RWPE1 (cell line): ENCODE measurements at regions not wholly inside any gene's neighbourhood (a gene's known extent, or its start where the extent isn't known, plus 50 kb on each side); places are given as distances from the start of the nearest gene placed in this dataset.

Experiments
- CTCF ChIA-PET: fragments of 350-600 bp; sonication (Branson Sonifier 250); formaldehyde crosslinking; extraction: SDS; loops from one replicate; lab custom pipeline; 2021; lab: Yijun Ruan, JAX
- POLR2A ChIA-PET: fragments of 400-600 bp; formaldehyde crosslinking; extraction: SDS; loops from one replicate; lab custom pipeline; 2020; ENCODE audit warnings: antibody characterized with exemption; ENCODE audit not compliant: low non-redundant PET; lab: Yijun Ruan, JAX
- DNase-seq: peaks from one replicate; pipeline ENCODE4 v3.0.0; 2012; ENCODE audit warnings: low spot score
- H3K27ac ChIP-seq: fragments of 450-650 bp; 2 replicates; pipeline ENCODE4 v1.5.1; 2017
- CTCF ChIP-seq: fragments of 450-650 bp; conservative IDR thresholded peaks from 2 replicates; pipeline ENCODE4 v1.5.1; 2017; ENCODE audit warnings: low read depth, mild to moderate bottlenecking

- ChIA-PET CTCF (no interaction called here), POLR2A (no interaction called here)
- DNase-seq = no peak
- no peak for TF ChIP-seq CTCF
- no peak overlapping the region for H3K27ac ChIP-seq
Measured at GRCh38 chr5:163585206-163585605, 79.8 kb downstream of the MAT2B start.

DNA sequence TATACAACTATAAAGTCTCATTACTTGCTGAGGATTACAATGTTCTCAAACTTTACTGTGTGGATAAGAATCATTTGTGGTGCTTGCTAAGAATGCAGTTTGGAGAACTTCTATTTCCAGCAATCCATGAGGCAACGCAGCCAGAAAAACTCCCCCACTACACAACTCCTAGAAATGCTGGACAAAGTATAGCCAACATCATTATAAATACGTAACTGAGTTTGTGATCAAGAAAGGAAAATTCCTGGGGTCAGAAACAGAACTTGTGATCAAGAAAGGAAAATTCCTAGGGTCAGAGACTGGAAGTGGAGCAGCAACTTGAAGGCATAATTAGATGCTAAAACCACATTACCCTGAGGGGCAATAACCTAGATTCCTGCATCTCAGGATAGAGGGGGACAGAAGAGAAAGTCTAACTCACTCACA is 81.1 kb downstream of the MAT2B start:
- CTCF ChIA-PET = no interaction called here
- DNase-seq = no peak
- POLR2A ChIA-PET = no interaction called here
- no peak overlapping the region for H3K27ac ChIP-seq
- no peak for TF ChIP-seq CTCF

- no peak overlapping the region for H3K27ac ChIP-seq
- ChIA-PET CTCF (no interaction called here), POLR2A (no interaction called here)
- TF ChIP-seq CTCF = no peak
- no peak for DNase-seq
Measured at GRCh38 chr5:163594951-163595350, 89.5 kb downstream of the MAT2B start.

- TF ChIP-seq CTCF = no peak
- H3K27ac ChIP-seq = no peak overlapping the region
- POLR2A ChIA-PET = no interaction called here
- no peak for DNase-seq
- CTCF ChIA-PET = no interaction called here
Measured at GRCh38 chr5:163595932-163596607, 90.7 kb downstream of the MAT2B start.

DNA sequence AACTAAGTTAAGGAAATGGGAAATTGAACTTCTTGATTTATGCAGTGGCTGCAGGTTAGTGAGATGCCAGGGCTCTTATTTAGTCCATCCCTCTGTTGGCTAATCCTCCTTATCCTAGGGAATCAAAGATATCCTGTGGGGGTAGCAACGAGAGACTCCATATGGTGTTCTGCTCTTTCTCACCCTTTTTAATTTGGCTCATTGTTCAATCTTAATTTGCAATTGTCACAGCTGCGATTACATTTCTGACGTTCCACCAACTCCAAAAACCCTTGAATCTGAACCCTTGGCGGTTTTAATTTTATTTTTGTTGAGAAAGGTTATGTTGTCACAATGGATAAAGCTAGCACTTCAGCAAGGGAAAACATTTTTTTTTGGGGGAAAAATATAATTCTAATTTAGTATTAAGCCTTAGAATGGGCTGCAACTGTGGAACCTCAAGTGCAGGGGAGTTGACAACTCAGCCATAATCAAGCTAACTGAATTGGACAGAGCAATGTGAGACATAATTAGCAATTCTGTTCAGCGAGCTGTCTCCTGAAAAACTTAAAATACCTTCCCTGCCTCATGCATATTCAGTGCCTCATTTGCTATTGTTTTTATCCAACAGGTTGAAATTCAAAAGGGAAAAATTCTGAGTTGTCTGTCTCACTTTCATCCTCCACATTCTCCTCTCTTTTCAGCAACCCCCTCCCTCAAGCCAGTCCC is 91.3 kb downstream of the MAT2B start:
- no peak for DNase-seq
- no peak for TF ChIP-seq CTCF
- ChIA-PET POLR2A (no interaction called here), CTCF (interaction anchor here (0.6 kb wide), 1 partner anchor 626 kb away, joined by 3 read pairs; no protein-coding TSS in a partner anchor)
- H3K27ac ChIP-seq = no peak overlapping the region

DNA sequence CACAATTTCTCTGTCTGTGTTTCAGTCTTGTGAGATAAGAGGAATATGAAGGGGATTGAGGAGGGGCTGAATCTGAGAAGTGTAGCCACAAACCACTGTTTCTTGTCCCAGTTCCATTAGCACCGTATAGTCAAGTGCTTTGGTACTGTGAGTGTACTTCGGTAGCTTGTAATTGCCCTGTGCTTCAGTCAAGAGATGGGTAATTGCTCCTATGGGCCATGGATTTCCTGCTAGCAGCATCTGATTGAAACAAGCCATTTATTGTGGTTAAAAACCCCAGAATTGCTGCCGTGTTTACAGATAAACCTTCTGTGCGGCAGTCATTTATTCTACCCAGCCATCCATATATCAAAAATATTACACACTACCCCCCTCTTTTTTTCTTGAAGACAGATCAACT is 98.6 kb downstream of the MAT2B start:
- no peak for TF ChIP-seq CTCF
- no peak for DNase-seq
- POLR2A ChIA-PET = no interaction called here
- no peak overlapping the region for H3K27ac ChIP-seq
- CTCF ChIA-PET = no interaction called here
